ENCODE measurements at regions not wholly inside any gene's neighbourhood (a gene's known extent, or its start where the extent isn't known, plus 50 kb on each side); places are given as distances from the start of the nearest gene placed in this dataset.

GRCh38 chr5:93107141-93107540 lies 473.9 kb downstream of the NR2F1-AS1 start:
- DNase-seq (ENCODE audit: low read depth), result no peak

- DNase-seq (ENCODE audit: low read depth), result no peak
These were observed 479.4 kb downstream of the NR2F1-AS1 start for GRCh38 chr5:93101661-93102060.

GRCh38 chr5:93100976-93101375 lies 480.0 kb downstream of the NR2F1-AS1 start:
- DNase-seq (ENCODE audit: low read depth), result peak; percentile 57

GRCh38 chr5:93100428-93100827 lies 480.6 kb downstream of the NR2F1-AS1 start:
- DNase-seq (ENCODE audit: low read depth), result peak; percentile 85

- peak; percentile 69 for DNase-seq (ENCODE audit: low read depth)
These were observed 481.1 kb downstream of the NR2F1-AS1 start for GRCh38 chr5:93099902-93100347.

GRCh38 chr5:93096561-93096960 lies 484.5 kb downstream of the NR2F1-AS1 start:
- no peak for DNase-seq (ENCODE audit: low read depth)

GRCh38 chr5:93092349-93093105 lies 488.5 kb downstream of the NR2F1-AS1 start:
- peak; percentile 54 for DNase-seq (ENCODE audit: low read depth)

GRCh38 chr5:93090698-93091097 lies 490.3 kb downstream of the NR2F1-AS1 start:
- DNase-seq (ENCODE audit: low read depth), result no peak

GRCh38 chr5:93088592-93089389 lies 492.2 kb downstream of the NR2F1-AS1 start:
- DNase-seq (ENCODE audit: low read depth), result peak; percentile 19

GRCh38 chr5:93087326-93087725 lies 493.7 kb downstream of the NR2F1-AS1 start:
- no peak for DNase-seq (ENCODE audit: low read depth)

GRCh38 chr5:93082981-93083380 lies 498.0 kb downstream of the NR2F1-AS1 start:
- no peak for DNase-seq (ENCODE audit: low read depth)

- no peak for DNase-seq (ENCODE audit: low read depth)
These were observed 502.0 kb downstream of the NR2F1-AS1 start for GRCh38 chr5:93079046-93079445.

GRCh38 chr5:93078082-93079038 lies 502.7 kb downstream of the NR2F1-AS1 start:
- DNase-seq (ENCODE audit: low read depth), result peak; percentile 99

GRCh38 chr5:93076566-93076965 lies 504.5 kb downstream of the NR2F1-AS1 start:
- DNase-seq (ENCODE audit: low read depth), result no peak

- DNase-seq (ENCODE audit: low read depth), result peak; percentile 73
These were observed 504.9 kb downstream of the NR2F1-AS1 start for GRCh38 chr5:93076096-93076495.

GRCh38 chr5:93073547-93073946 lies 507.5 kb downstream of the NR2F1-AS1 start:
- no peak for DNase-seq (ENCODE audit: low read depth)

GRCh38 chr5:93072831-93073459 lies 508.1 kb downstream of the NR2F1-AS1 start:
- peak; percentile 61 for DNase-seq (ENCODE audit: low read depth)

GRCh38 chr5:93071710-93072109 lies 509.3 kb downstream of the NR2F1-AS1 start:
- DNase-seq (ENCODE audit: low read depth), result no peak

GRCh38 chr5:93070938-93071337 lies 510.1 kb downstream of the NR2F1-AS1 start:
- DNase-seq (ENCODE audit: low read depth), result peak; percentile 58

GRCh38 chr5:93069276-93069675 lies 511.7 kb downstream of the NR2F1-AS1 start:
- DNase-seq (ENCODE audit: low read depth), result no peak

- DNase-seq (ENCODE audit: low read depth), result peak; percentile 33
These were observed 518.5 kb downstream of the NR2F1-AS1 start for GRCh38 chr5:93062548-93062947.
